A673 (cell line): ENCODE measurements at regions not wholly inside any gene's neighbourhood (a gene's known extent, or its start where the extent isn't known, plus 50 kb on each side); places are given as distances from the start of the nearest gene placed in this dataset.

Source experiments
- BruUV-seq: library from RNA; stranded (reverse); fragments of 400-500 nt; replicated peaks from 2 replicates; lab custom pipeline; 2021; lab: Mats Ljungman, UMichigan
- CTCF ChIA-PET: fragments of 300-600 bp; sonication (Branson Sonifier 250); formaldehyde crosslinking; loops from one replicate; lab custom pipeline; 2022; ENCODE audit warnings: antibody characterized with exemption; lab: Charles Lee
- POLR2A ChIA-PET: fragments of 300-600 bp; sonication (Branson Sonifier 250); formaldehyde crosslinking; loops from one replicate; lab custom pipeline; 2022; ENCODE audit warnings: antibody characterized with exemption; ENCODE audit not compliant: low non-redundant PET; lab: Charles Lee
- DNase-seq: peaks from one replicate; pipeline ENCODE4 v3.0.0-alpha.2; 2015; ENCODE audit warnings: low spot score
- H3K27ac ChIP-seq: fragments of 200-600 bp; sonication (generic); 2 replicates; pipeline ENCODE4 v1.5.1; 2016; ENCODE audit warnings: mixed run types, low read depth, mild to moderate bottlenecking, mixed read lengths, antibody characterized with exemption, low read length; ENCODE audit not compliant: poor library complexity, severe bottlenecking
- H3K27me3 ChIP-seq: fragments of 200-600 bp; sonication (generic); replicated peaks from 2 replicates; pipeline ENCODE4 v1.6.1; 2017; ENCODE audit warnings: mixed run types, low read depth, mild to moderate bottlenecking, mixed read lengths, antibody characterized with exemption, low read length; ENCODE audit not compliant: insufficient read depth, poor library complexity
- H3K36me3 ChIP-seq: fragments of 200-600 bp; sonication (generic); 2 replicates; pipeline ENCODE4 v1.6.1; 2016; ENCODE audit warnings: mixed run types, mild to moderate bottlenecking, mixed read lengths, antibody characterized with exemption, low read length; ENCODE audit not compliant: insufficient read depth, poor library complexity, severe bottlenecking
- H3K4me1 ChIP-seq: fragments of 200-600 bp; sonication (generic); 2 replicates; pipeline ENCODE4 v1.6.1; 2017; ENCODE audit warnings: mixed run types, mild to moderate bottlenecking, mixed read lengths, antibody characterized with exemption, low read length; ENCODE audit not compliant: insufficient read depth, poor library complexity, severe bottlenecking
- H3K4me3 ChIP-seq: fragments of 200-600 bp; sonication (generic); 2 replicates; pipeline ENCODE4 v1.5.1; 2016; ENCODE audit warnings: low read depth, mixed run types, mild to moderate bottlenecking, mixed read lengths, low read length; ENCODE audit not compliant: poor library complexity, severe bottlenecking
- H3K9me3 ChIP-seq: fragments of 200-600 bp; sonication (generic); 2 replicates; pipeline ENCODE4 v1.6.1; 2016; ENCODE audit warnings: mixed run types, low read depth, mild to moderate bottlenecking, mixed read lengths, antibody characterized with exemption, low read length; ENCODE audit not compliant: poor library complexity, severe bottlenecking
- CTCF ChIP-seq: fragments of 300-800, 200-600 bp; sonication (generic); conservative IDR thresholded peaks from 2 replicates; pipeline ENCODE4 v1.5.1; 2017; ENCODE audit warnings: low read depth, mild to moderate bottlenecking, antibody characterized with exemption, low read length, moderate library complexity, mixed read lengths
- EZH2 ChIP-seq: fragments of 200-600 bp; sonication (generic); IDR thresholded peaks from 2 replicates; pipeline ENCODE4 v1.6.1; 2017; ENCODE audit warnings: borderline replicate concordance, low read depth, mild to moderate bottlenecking, mixed read lengths, antibody characterized with exemption, low read length; ENCODE audit not compliant: poor library complexity, severe bottlenecking
- intact Hi-C: fragments of 100-400 bp; cut with micrococcal nuclease; formaldehyde crosslinking; loops from one replicate; pipeline ENCODE4 v1.10.0; 2022; ENCODE audit not compliant: unreplicated experiment

DNA sequence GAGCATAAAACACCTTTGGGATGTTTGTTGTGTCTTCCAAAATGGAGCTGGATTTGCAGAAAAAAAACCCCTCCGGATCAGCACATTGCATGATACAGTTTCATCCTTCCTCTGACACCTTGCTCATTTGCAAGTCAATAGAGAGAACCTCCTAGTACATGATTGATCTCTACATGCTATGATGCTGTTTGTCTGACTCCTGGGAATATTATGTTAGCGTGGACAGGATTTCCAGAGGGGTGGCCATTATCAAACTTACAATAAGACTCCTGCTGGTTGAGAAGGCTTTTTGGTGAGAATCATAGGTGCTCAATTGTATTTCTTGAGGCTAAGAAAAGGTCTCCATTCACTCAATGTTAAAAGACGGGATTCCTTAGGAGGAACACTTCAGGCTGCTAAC lies 75.9 kb upstream of the SCEL start:
- H3K4me1 ChIP-seq: peaks cover 6% of the 10 kb centered on the region
- DNase-seq: no peak
- ChIA-PET POLR2A (no interaction called here), CTCF (no interaction called here)
- no peaks in the 10 kb centered on the region for H3K27me3 ChIP-seq
- H3K4me3 ChIP-seq: no peak overlapping the region
- H3K9me3 ChIP-seq: no peaks in the 10 kb centered on the region
- BruUV-seq: no TSS peak
- no peak overlapping the region for H3K27ac ChIP-seq
- intact Hi-C loops: no loop called here
- no peak for TF ChIP-seq EZH2
- no peak for TF ChIP-seq CTCF
- no peaks in the 10 kb centered on the region for H3K36me3 ChIP-seq

- TF ChIP-seq CTCF (no peak), EZH2 (no peak)
- no peaks in the 10 kb centered on the region for H3K36me3 ChIP-seq
- no peaks in the 10 kb centered on the region for H3K9me3 ChIP-seq
- no peaks in the 10 kb centered on the region for H3K27me3 ChIP-seq
- CTCF ChIA-PET: interaction anchor here (1.1 kb wide), 1 partner anchor 20 kb away, joined by 3 read pairs; no protein-coding TSS in a partner anchor
- no peak overlapping the region for H3K4me3 ChIP-seq
- POLR2A ChIA-PET: no interaction called here
- intact Hi-C loops: no loop called here
- peaks cover 6% of the 10 kb centered on the region for H3K4me1 ChIP-seq
- no peak for DNase-seq
- no TSS peak for BruUV-seq
- no peak overlapping the region for H3K27ac ChIP-seq
Observed at GRCh38 chr13:77458736-77459135, 76.8 kb upstream of the SCEL start.

- Histone ChIP-seq H3K27ac (no peak overlapping the region), H3K9me3 (no peaks in the 10 kb centered on the region), H3K36me3 (no peaks in the 10 kb centered on the region), H3K4me3 (no peak overlapping the region), H3K4me1 (peaks cover 6% of the 10 kb centered on the region), H3K27me3 (no peaks in the 10 kb centered on the region)
- POLR2A ChIA-PET: no interaction called here
- intact Hi-C loops: no loop called here
- CTCF ChIA-PET: interaction anchor here (1.1 kb wide), 1 partner anchor 20 kb away, joined by 3 read pairs; no protein-coding TSS in a partner anchor
- TF ChIP-seq CTCF (no peak), EZH2 (no peak)
- DNase-seq: no peak
- BruUV-seq: no TSS peak
Observed at GRCh38 chr13:77457966-77458365, 77.5 kb upstream of the SCEL start.
